Omental fat pad (tissue), 3 donors: ENCODE measurements at regions not wholly inside any gene's neighbourhood (a gene's known extent, or its start where the extent isn't known, plus 50 kb on each side); places are given as distances from the start of the nearest gene placed in this dataset.
"Not testable (repeated sequence)": the region's sequence is repeated elsewhere in the genome, so short reads cannot be mapped to it uniquely, and the experiment has no call there.

Source experiments
- ATAC-seq: fragments of 150-250 bp; one replicate; pipeline ENCODE4 v1.9.1; 2016; ENCODE audit warnings: mild to moderate bottlenecking, moderate library complexity; ENCODE audit not compliant: low FRiP score
- DNase-seq: peaks from one replicate; pipeline ENCODE4 v3.0.0-alpha.2; 2019; ENCODE audit warnings: low spot score
- CTCF ChIP-seq, 3 donors: fragments of 450-650 bp; IDR thresholded peaks; one replicate each; pipeline ENCODE4 v1.5.1; 2016 to 2017; ENCODE audit warnings: antibody characterized with exemption in 3 of 3, mild to moderate bottlenecking in 3 of 3, moderate library complexity in 2 of 3

- no peak for TF ChIP-seq CTCF (IDR thresholded peaks at IDR 0.05)
- DNase-seq, result no peak
- ATAC-seq, result no peak
Observed at GRCh38 chr18:40259115-40259835, 1695.8 kb upstream of the PIK3C3 start.

DNA sequence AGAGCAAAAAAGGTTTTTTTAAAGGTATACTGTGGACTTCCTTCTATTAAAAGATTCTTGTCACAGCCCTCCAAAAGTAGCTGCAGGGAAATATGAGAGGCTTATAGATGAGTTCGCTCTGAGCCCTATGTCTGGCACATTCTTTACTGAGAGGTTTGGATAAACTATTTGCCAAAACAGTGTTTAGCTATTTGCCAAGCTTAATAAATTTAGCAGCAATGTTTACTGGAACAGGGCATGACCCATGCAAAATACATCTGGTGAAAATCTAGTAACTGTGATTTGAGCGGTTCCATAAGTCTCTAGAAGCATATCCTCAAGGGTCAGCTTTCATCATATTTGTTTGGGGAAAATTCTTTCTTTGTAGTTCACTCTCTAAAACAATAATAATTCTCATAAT, 1696.7 kb upstream of the PIK3C3 start:
- no peak for TF ChIP-seq CTCF (IDR thresholded peaks at IDR 0.05)
- ATAC-seq (no peak), DNase-seq (no peak)

GRCh38 chr18:40250236-40250635, 1704.8 kb upstream of the PIK3C3 start:
- ATAC-seq (no peak), DNase-seq (no peak)
- no peak for TF ChIP-seq CTCF (IDR thresholded peaks at IDR 0.05)

DNA sequence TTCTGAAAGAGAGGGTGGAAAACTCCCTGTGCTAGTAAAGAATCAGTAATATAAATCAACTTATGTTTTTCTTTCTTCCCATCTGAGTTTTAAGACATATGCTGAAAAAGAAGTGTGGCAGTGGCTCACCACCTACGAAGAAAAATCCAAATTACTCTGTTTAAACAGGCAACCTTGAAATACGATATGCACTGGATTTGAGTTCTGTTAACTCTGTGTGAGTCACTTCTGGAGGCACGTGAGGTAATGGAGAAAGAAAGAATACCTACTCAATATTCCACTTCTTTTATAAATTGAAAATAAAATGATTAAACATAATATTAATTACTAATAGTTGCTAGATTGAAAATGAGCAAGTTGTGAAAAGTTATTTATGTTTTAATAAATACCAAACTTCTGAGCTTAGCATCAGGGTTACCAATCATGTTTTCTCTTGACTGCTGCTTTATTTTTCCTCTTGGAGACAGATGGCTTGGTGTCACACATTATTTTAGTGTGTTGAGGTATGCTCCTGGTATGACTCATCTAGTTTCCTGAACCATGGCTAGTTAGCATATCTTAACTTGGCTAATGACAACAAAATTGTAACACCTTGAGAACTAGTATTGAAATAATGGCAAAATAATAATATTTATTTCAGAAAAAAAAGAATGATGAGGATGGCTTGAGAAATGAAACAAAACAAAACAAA, 1705.5 kb upstream of the PIK3C3 start:
- ATAC-seq (no peak), DNase-seq (no peak)
- no peak for TF ChIP-seq CTCF (IDR thresholded peaks at IDR 0.05)

- DNase-seq, result not testable (repeated sequence)
Observed at GRCh38 chr18:40245612-40246011, 1709.4 kb upstream of the PIK3C3 start.

GRCh38 chr18:40243607-40244006, 1711.4 kb upstream of the PIK3C3 start:
- DNase-seq (no peak), ATAC-seq (no peak)
- no peak for TF ChIP-seq CTCF (IDR thresholded peaks at IDR 0.05)

More at GRCh38 chr18:40245612-40246011, 1709.4 kb upstream of the PIK3C3 start:
- not testable (repeated sequence) for ATAC-seq

DNA sequence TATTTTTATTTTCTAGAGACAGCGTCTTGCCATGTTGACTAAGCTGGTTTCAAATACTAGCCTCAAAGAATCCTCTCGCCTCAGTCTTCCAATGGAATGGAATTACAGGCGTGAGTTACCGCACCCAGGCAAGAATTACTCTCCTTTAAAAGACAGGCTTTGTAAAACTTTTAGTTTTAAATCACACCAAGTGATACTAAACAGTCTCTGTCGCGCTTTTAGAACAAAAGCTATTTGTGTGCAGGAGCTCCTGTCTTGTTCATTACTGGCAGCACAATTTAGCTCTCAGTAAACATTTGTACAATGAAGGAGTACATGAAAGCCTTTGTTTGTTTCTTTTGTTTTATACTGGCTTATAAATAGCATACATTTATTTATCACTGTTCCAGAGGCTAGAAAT, 1719.2 kb upstream of the PIK3C3 start:
- no peak for TF ChIP-seq CTCF (IDR thresholded peaks at IDR 0.05)
- ATAC-seq, result no peak
- DNase-seq, result no peak
